ENCODE measurements at regions not wholly inside any gene's neighbourhood (a gene's known extent, or its start where the extent isn't known, plus 50 kb on each side); places are given as distances from the start of the nearest gene placed in this dataset.
"Not testable (repeated sequence)": the region's sequence is repeated elsewhere in the genome, so short reads cannot be mapped to it uniquely, and the experiment has no call there.

DNA sequence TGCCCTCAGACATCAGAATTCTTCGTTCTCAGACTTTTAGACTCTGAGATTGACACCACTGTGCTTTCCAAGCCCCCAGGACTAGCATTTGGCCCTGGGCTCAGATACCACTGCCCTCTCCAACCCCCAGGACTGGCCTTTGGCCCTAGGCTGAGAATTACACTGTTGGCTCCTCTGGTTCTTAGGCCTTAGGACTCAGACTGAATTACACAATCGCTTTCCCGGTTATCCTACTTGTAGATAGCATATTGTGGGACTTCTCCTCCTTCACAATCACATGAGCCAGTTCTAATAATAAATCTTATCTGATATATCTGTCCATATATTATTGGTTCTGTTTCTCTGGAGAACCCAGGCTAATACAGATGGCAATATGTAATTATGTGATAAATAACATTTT is 1725.5 kb downstream of the GRIK2 start:
- DNase-seq, result no peak

DNA sequence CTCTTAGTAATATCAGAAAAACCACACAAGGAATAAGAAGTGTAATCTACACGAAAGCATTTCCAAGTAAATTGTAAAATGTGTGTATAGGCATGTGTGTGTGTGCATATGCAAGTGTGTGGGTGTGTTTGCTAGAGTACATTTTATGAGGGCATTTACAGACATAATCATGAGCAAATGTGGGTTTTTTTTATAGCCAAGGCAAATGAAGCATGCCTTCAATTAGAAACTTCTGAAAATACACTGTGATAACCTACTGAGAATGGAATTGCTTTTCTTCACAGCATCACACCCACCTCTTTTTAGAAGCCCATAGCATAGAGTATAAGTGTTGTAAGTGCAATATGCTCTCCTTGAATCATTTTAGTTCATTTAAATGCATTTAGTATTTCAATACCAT is 1721.1 kb downstream of the GRIK2 start:
- DNase-seq, result no peak

DNA sequence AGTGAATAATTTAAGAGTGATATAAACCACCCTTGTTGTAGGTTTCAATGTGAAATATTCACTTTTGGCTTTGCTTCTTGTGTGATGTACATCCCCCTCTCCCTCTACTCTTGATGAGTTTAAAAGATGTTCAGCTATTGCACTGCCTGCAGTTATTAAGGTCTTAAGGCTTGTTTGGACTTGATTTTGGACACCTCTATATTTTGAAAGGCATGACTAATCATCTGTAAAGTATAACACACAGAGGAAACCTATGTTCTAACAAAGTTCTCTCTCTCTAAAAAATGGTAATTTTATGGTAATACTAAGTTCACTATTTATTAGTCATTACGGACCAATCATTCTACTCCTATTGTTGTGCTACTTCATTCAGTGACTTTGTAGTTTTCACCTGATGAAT is 1719.9 kb downstream of the GRIK2 start:
- no peak for DNase-seq

DNA sequence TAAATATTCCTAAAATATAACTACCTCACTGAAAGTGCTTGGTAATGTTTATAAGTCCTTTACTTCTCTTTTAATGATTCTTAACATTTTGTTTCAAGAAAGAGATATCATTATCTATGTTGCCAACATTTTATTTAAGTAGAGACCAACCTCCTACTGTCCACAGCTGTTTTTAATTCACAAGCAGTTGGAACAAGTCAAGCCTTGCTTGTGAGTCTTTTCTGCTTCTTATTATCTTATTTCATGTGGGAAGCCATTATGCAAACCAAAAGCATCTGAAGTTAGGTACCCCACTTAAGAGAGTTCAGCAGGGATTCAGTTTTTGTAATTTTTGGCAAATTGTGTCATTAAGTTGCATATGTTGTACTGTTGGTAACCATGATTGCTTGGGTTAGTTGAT is 1714.5 kb downstream of the GRIK2 start:
- DNase-seq, result no peak

DNA sequence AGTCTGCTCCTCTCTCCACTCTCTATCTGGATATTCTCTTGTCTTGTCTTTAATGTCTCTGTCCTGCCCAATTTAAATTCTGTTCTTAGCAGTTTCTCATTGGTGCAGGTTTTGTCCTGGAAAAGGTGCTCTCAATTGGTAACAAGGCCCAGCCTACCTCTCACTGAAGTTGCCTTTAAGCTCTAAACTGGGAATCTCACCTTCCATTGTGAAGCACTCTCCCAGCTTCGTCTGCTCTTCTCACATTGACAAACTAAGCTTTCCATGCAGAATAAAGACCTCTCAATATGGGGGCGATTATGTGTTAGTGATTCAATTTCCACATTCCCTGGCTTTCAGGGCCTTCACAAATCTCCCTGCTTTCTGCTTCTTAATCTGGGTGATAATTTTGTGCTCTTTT is 1712.2 kb downstream of the GRIK2 start:
- no peak for DNase-seq

DNA sequence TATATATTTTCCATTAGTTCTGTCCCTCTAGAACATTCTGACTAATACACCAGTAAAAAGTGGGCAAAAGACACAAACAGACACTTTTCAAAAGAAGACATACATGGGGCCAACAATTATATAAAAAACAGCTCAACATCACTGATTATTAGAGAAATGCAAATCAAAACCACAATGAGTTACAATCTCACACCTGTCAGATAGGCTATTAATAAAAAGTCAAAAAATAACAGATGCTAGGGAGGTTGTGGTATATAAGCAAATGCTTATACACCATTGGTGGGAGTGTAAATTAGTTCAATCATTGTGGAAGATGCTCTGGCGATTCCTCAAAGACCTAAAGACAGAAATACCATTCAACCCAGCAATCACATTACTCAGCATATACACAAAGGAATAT is 1707.8 kb downstream of the GRIK2 start:
- DNase-seq, result no peak

DNA sequence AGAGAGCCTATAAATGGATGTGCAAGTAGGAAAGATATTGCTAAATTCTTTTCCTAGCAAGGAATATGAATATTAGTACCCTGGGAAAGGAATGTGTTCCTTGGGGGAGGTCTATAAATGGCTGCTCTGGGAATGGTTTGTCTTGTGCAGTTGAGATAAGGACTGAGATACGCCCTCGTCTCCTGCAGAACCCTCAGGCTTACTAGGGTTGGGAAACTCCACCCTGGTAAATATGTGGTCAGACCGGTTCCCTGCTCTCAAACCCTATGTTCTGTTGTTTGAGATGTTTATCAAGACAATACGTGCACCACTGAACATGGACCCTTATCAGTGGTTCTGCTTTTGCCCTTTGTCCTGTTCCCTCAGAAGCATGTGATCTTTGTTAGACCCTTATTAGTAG is 1698.9 kb downstream of the GRIK2 start:
- not testable (repeated sequence) for DNase-seq

DNA sequence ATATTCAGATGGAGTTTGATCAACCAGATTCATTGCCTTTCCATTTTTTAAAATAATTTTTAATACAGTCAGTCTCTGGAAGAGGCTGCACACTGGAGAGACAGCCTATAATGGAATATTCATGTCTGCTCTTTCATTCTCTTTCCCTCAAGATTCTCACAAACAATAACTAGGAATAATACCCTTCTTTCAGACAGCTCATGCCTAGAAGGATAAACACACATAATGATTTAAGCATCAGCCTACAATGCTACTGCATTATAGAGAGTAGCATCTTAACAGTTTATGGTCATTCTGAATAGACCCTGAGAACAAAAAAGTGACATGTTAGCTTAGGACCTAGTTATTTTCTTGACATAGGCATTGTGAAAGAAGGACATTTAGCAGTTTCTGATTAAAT is 1692.3 kb downstream of the GRIK2 start:
- no peak for DNase-seq

DNA sequence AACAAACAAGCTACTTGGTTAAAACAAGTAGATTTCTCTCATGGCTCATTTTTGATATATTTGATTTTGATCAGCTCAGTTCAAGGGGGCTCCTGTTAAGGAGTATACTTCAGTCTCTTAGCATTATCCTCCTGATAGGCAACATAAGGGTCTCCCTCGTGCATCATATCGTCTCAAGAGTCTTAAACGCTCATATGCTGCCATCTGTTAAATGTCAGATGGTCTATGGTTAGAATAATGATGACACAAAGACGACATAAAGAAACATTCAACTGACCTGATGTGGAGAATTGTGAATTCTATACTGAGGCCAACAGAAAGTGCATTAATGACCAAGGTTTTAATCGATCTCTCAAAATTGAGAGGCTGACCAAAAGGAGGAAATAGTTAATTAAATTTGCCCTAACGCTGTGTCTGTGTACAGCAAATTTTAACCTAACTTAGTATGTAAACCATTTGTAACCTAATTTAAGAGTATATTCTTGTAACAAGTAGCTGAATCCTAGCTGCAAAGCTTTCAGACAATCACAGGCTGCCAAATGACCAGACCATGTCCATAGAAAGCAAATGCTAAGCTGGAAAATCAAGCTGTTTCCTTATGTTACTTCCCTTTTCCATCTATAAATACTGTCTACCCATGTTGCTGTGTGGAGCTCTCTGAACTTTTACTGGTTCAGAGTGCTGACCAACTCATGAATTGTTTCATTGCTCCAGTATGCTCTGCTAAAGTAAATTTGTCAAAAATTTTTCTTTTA is 1688.5 kb downstream of the GRIK2 start:
- DNase-seq, result no peak

DNA sequence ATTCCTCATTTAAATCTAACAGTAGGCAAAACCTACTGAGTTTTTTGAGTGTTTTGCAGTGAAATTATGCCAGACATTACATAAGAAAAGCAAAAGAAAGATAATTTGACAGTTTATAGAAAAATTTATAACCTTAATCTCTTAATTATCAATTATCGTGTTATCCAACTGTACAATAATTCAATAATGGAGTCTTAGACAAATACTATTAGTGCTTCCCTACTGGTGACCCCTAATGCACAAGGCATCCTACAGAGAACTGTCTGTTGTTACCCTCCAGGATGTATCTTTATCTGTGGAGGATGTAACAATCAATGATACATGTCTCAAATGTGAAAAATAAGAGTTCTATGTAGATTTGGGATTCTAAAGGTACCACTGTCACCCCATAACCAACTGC is 1687.6 kb downstream of the GRIK2 start:
- DNase-seq, result no peak

DNA sequence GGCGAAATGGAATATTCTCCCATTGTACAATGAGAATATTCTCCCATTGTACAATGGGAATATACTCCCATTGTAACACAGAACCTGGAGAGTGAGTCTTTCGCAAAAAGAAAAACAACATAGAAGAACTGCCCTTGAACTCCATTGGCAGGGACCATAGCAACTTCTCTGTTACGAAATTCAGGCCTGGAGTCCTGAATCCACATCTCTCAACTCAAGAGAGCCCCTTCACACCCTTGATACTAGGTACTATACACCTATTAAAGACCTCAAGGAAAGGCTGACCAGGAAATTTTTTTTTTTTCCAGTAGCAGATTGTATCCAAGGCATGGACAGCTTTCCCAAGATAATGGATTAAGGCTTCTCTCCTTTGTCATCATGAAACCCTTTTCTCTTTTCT is 1687.0 kb downstream of the GRIK2 start:
- DNase-seq, result no peak

DNA sequence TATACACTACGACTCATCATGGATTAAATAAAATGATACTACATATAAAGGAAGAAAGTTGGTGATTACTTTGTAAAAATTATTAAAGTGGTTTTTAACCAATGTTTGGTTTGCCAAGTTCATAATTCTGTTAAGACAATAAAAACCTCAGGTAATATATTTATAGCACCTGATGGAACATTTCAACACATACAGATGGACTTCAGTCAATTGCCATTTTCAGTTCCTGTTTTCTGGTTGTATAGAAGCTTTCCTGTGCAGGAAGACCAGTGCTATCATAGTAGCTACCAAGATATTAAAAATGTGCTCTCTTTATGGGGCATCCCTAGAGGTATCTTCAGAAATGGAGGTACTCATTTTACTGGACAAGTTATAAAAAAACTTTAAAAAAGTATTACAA is 1686.4 kb downstream of the GRIK2 start:
- DNase-seq, result no peak

DNA sequence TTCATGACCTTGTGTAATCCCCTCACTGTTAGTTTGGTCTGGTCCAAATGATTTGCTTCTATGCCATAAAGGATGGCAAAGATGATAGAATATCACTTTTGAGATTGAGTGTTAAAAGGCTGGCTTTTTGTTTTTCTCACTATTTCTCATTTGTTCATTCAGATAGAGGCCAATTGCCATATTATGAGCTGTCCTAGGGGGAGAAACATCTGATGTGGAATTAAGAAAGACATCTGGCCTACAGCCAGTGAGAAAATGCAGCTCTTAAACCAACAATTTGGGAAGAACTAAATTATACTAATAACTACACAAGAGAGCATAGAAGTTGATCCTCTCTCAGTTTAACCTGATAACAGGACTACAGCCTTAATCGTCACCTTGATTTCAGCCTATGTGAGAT is 1668.6 kb downstream of the GRIK2 start:
- DNase-seq, result no peak

DNA sequence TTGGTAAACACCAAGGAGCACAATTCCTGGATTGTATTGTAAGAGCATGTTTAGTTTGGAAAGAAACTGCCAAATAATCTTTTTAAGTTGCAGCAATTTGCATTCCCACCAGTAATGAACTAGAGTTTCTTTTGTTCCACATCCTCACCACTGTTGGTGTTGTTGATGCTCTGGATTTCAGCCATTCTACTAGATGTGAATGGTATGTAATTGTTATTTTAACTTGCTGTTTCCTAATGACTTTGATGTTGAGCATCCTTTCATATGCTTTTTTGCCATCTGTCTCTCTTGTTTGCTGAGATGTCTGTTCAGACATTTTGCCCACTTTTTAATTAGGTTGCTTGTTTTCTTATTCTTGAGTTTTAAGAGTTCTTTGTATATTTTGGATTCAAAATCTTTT is 1654.1 kb downstream of the GRIK2 start:
- no peak for DNase-seq

DNA sequence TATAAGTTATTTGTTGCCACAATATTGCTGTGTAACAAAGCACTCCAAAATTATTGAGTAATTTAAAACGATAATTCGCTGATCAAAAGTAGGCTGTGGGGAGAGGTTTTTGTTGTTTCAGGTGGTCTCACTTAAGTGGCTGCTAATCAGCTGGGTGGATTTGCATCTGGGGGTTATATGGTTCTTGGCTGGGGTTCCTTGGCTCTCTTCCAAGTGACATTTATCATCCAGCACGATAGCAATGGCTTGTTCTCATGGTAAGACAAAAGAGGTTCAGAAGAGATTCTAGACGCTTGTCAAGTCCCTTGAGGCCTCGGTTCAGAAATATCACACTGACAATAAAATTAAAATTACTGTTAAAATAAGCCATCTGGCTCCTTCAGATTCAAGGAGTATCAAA is 1648.8 kb downstream of the GRIK2 start:
- DNase-seq, result no peak

DNA sequence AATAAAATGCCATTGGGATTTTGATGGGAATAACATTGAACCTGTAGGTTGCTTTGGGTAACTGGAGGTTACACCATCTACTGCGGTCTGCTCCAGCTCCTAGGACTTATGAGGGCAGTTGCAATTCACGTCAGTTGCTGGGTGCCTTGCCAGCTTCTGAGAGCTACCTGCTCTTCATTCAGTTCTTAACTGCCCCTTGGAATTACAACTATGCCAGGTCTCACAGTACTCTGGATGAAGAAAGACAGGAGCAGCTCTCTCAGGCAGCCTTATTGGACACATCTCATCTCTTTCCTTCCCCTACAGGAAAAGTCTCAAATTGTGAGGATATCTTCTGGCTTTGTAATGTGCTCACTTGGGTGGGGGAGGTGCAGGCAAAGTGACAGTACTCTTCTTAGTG is 1643.3 kb downstream of the GRIK2 start:
- DNase-seq, result no peak

DNA sequence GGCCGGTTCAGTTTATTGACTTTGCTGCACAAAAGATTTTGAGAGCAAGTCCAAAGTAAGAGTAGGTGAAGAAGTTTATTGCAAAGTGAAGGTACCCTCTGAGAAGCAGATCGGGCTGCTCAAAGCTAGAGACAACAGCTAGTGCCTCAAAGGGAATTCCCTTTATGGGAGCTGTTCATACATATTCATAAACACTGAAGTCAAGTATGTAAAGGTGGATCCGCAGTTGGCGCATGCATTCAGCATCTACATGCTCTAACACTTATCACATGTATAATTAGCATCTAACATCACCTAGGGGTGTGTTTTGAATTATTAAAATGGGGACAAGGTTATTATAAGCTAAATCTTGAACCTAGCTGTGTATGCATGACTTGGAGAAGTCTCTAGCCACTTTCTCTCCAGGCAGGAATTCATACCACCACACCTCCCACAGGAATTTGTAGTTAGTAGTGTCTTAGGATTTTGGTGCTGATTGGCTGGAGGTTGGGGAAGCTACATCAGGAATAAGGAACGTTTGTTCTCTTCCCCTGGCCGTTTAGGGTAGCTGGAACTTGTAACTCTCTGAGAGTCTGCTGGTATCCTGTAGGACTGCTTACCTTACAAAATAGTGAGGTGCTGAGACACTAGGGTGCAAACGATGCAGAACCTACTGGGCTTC is 1633.9 kb downstream of the GRIK2 start:
- no peak for DNase-seq

DNA sequence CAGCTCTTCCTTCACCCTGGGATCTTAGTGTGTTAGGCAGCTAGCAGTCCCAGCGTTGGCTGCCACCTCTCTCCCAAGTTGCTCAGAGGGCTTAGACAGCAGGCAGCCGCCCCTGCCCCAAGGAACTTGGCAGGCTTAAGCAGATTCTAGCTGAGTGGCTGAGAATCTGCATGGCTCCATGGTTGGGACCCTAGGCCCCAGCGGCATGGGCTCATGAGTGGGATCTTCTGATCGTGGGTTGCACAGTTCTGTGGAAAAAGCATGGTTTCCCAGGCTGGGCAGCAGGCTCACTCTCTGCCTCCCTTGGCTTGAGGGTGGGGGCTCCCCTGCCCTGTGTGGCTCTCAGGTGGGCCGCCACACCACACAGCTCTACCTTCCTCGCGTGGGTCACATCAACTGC is 1624.9 kb downstream of the GRIK2 start:
- no peak for DNase-seq

DNA sequence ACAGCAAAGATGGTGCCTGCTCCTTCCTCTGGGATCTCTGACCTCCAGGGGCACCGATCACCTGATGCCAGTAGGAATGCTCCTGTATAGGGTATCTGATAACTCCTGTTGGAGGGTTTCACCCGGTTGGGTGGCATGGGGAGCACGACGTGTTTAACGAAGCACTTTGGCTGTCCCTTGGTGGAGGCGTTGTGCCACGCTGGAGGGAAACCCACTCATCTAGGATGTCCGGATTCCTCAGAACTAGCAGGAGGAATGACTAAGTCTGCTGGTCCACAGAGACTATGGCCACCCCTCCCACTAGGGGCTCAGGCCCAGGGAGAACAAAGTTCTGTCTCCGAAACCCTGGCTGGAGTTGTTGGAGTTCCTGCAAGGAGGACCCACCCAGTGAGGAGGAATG is 1624.4 kb downstream of the GRIK2 start:
- DNase-seq, result no peak

DNA sequence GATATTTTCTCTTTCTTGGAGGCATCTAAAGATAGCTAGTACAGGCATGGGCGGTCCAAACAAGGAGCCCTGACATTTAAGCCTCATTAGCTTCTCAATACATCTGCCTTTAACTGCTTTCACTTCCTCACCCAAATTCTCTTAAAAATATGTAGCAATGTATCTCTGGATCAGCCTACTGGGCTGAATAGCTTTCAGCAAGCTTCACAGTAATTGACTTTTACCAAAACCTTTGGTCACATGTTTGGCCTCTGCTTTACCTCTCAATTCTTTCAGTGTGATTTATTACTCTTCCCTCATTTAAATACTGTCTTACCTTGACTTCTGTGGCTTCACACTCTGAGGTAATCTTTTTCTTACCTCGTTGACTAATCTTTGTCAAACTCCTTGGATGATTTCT is 1618.1 kb downstream of the GRIK2 start:
- peak; percentile 82 for DNase-seq

DNA sequence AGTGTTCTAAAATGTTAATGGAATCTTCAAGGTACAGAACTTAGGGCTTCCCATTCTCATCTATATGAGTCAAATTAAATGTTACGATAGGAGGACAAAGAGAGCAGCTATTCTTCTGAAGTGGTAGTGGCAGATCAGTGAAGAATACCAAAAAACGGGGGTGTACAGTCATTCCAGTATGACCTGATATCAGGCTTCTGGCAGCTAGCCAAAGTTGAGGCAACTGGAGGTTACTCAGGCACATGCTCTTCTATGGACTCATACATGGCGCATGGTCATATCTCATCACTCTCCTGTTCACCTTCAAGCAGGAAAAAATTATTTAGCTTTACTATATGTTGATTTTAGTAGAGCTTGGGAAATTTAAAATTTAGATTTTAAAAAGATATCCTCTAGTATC is 1608.8 kb downstream of the GRIK2 start:
- no peak for DNase-seq

DNA sequence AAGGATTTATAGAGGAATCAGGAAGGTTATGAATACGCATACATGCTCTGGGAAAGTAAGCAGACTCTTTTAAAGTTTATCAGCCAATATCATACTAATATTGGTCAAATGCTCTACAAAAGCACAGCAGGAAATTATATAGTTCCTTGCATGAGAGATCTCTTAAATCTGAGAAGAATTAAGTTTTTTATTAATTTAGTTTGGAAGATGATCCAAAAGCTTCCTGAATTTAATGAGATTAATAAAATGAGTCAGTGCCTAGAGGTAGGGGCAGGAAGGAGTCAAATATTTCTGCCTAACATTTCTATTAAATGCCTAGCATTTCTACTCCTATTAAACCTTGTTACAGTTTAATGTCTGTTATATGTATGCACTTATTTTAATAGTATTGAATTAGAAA is 1608.2 kb downstream of the GRIK2 start:
- no peak for DNase-seq

DNA sequence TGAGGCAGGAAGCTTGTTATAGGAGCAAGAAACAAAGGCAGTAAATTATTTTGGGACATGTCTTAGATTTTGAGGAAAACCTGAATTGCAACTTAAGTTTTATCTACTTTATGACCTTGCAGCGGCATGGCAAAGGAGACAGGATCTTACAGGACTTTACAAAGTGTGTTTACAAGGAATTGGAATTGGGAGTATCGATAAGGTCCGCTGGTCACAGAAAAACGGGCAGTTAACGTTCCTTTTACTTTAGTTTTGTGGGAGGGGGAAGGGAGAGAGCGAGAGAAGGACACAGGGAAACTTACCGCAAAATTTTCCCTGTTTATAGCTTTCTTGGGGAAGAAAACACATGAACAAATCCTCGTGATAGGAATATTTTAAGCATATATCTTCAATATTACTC is 1607.2 kb downstream of the GRIK2 start:
- no peak for DNase-seq

DNA sequence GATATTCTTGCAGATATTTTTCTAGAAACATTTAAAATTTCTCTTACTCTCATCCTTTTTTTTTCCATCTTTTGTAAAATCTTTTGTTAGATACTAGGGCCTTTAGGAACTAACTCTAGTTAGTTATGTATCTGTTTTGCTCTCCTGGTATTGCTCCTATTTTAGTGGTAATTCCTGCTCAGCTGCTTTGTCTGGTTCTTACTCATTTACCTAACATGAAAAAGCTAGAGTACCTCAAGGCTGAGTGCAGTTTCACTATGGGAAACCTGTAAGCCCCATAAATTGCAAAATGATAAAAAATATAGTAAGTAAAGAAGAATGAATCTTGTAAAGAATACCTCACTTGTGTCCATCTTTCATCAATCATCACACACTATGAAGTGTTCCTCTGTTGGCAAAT is 1602.0 kb downstream of the GRIK2 start:
- no peak for DNase-seq

DNA sequence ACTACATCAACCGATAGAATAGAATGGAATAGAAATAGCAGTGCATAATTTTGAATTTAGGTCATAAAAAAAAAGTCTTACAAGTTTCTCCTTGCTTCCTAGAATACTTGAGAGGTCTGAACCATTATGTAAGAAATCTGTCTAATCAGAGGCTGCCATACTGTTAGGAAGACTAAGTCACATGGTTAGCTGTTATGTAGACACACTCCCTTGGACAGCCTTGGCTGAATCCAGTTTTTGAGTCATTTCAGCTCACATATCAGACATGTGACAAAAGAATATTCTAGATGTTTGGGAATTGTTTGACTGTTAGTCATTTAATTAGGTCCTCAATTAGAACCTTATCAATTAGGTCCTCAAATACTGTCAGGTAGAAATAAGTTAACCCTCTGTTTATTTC is 1601.4 kb downstream of the GRIK2 start:
- no peak for DNase-seq

Measured in MV-4-11 (cell line).